ENCODE measurements at regions not wholly inside any gene's neighbourhood (a gene's known extent, or its start where the extent isn't known, plus 50 kb on each side); places are given as distances from the start of the nearest gene placed in this dataset.

- TF ChIP-seq CTCF (IDR thresholded peaks at IDR 0.05) (no peak), POLR2A (IDR thresholded peaks at IDR 0.05) (no peak), EP300 (IDR thresholded peaks at IDR 0.05) (no peak)
Measured at GRCh38 chr6:152828431-152828830, 77.8 kb downstream of the VIP start.
